Cardiac septum (tissue), 1 donor: ENCODE measurements at regions not wholly inside any gene's neighbourhood (a gene's known extent, or its start where the extent isn't known, plus 50 kb on each side); places are given as distances from the start of the nearest gene placed in this dataset.

Experiments
- DNase-seq: peaks from one replicate; pipeline ENCODE4 v3.0.0-alpha.2; 2020; ENCODE audit warnings: low spot score
- intact Hi-C: fragments of 100-400 bp; cut with DNase I; formaldehyde crosslinking; loops from one replicate; pipeline ENCODE4 v1.14.0; 2022
- donor health status: DM: no; HTN: no; CAD: no.

GRCh38 chr6:156021746-156022396 lies 566.2 kb upstream of the NOX3 start:
- intact Hi-C loops = loop anchor here (10.0 kb wide), 1 partner anchor 403 kb away; no protein-coding TSS in a partner anchor
- DNase-seq = no peak

GRCh38 chr6:156017838-156018237 lies 562.2 kb upstream of the NOX3 start:
- DNase-seq = no peak
- intact Hi-C loops = no loop called here

- DNase-seq = no peak
- intact Hi-C loops = no loop called here
Observed at GRCh38 chr6:156016186-156016976, 560.7 kb upstream of the NOX3 start.

- no peak for DNase-seq
- intact Hi-C loops = no loop called here
Observed at GRCh38 chr6:156013155-156013554, 557.5 kb upstream of the NOX3 start.

- intact Hi-C loops = no loop called here
- no peak for DNase-seq
Observed at GRCh38 chr6:156009656-156010055, 554.0 kb upstream of the NOX3 start.

- DNase-seq = no peak
- intact Hi-C loops = no loop called here
Observed at GRCh38 chr6:156004796-156005195, 549.2 kb upstream of the NOX3 start.

- no peak for DNase-seq
- intact Hi-C loops = no loop called here
Observed at GRCh38 chr6:155996151-155996550, 540.5 kb upstream of the NOX3 start.

- no peak for DNase-seq
- intact Hi-C loops = no loop called here
Observed at GRCh38 chr6:155995281-155995680, 539.6 kb upstream of the NOX3 start.

- intact Hi-C loops = no loop called here
Observed at GRCh38 chr6:155994086-155994485, 538.4 kb upstream of the NOX3 start.

GRCh38 chr6:155993240-155993639 lies 537.6 kb upstream of the NOX3 start:
- intact Hi-C loops = no loop called here
- no peak for DNase-seq

More at GRCh38 chr6:155994086-155994485, 538.4 kb upstream of the NOX3 start:
- DNase-seq = no peak

GRCh38 chr6:155985660-155986138 lies 530.1 kb upstream of the NOX3 start:
- intact Hi-C loops = no loop called here
- no peak for DNase-seq

GRCh38 chr6:155980768-155981079 lies 525.1 kb upstream of the NOX3 start:
- intact Hi-C loops = no loop called here
- no peak for DNase-seq

GRCh38 chr6:155980014-155980767 lies 524.6 kb upstream of the NOX3 start:
- DNase-seq = no peak
- intact Hi-C loops = no loop called here

GRCh38 chr6:155975506-155975905 lies 519.9 kb upstream of the NOX3 start:
- DNase-seq = no peak
- intact Hi-C loops = no loop called here

- no peak for DNase-seq
- intact Hi-C loops = no loop called here
Observed at GRCh38 chr6:155974811-155975323, 519.2 kb upstream of the NOX3 start.

GRCh38 chr6:155974359-155974758 lies 518.7 kb upstream of the NOX3 start:
- intact Hi-C loops = no loop called here

GRCh38 chr6:155970876-155971708 lies 515.5 kb upstream of the NOX3 start:
- intact Hi-C loops = no loop called here
- DNase-seq = no peak

More at GRCh38 chr6:155974359-155974758, 518.7 kb upstream of the NOX3 start:
- DNase-seq = no peak

GRCh38 chr6:155970472-155970871 lies 514.8 kb upstream of the NOX3 start:
- intact Hi-C loops = no loop called here
- DNase-seq = no peak

- DNase-seq = no peak
- intact Hi-C loops = no loop called here
Observed at GRCh38 chr6:155968921-155969320, 513.3 kb upstream of the NOX3 start.
